CD14-positive monocyte (primary cell): ENCODE measurements at regions not wholly inside any gene's neighbourhood (a gene's known extent, or its start where the extent isn't known, plus 50 kb on each side); places are given as distances from the start of the nearest gene placed in this dataset.

Source experiments
- DNase-seq, 3 donors: peaks; one replicate each; pipeline ENCODE4 v3.0.0-alpha.2; 2011 to 2022
- H2AFZ ChIP-seq: 2 replicates; pipeline ENCODE4 v1.6.0; 2012; ENCODE audit warnings: mild to moderate bottlenecking, low read depth, low read length, inconsistent platforms; ENCODE audit not compliant: insufficient read depth, poor library complexity, severe bottlenecking
- H3K27ac ChIP-seq, 2 donors: 1 replicate in 1 of 2; 2 replicates in 1 of 2; pipeline ENCODE4 v1.5.1; 2012 to 2013; ENCODE audit warnings: low read length in 2 of 2, control low read depth in 1 of 2, inconsistent platforms in 1 of 2, low read depth in 1 of 2, mild to moderate bottlenecking in 1 of 2
- H3K27me3 ChIP-seq, 2 donors: one replicate each; pipeline versions ENCODE4 v1.6.0 to v1.6.1; 2011 to 2013; ENCODE audit warnings: low read length in 2 of 2; ENCODE audit not compliant: control insufficient read depth in 2 of 2, insufficient read depth in 2 of 2
- H3K36me3 ChIP-seq, 2 donors: replicated peaks in 1 of 2; 1 replicate in 1 of 2; 2 replicates in 1 of 2; pipeline versions ENCODE4 v1.5.1 to v1.6.1; 2012 to 2013; ENCODE audit warnings: low read length in 2 of 2, control low read depth in 1 of 2, inconsistent platforms in 1 of 2, mild to moderate bottlenecking in 1 of 2; ENCODE audit not compliant: insufficient read depth in 2 of 2, control insufficient read depth in 1 of 2
- H3K4me1 ChIP-seq, 2 donors: 1 replicate in 1 of 2; 2 replicates in 1 of 2; pipeline versions ENCODE4 v1.5.1 to v1.6.1; 2012 to 2013; ENCODE audit warnings: low read length in 2 of 2, control low read depth in 1 of 2, inconsistent platforms in 1 of 2, mild to moderate bottlenecking in 1 of 2, moderate library complexity in 1 of 2; ENCODE audit not compliant: insufficient read depth in 2 of 2, control insufficient read depth in 1 of 2
- H3K4me2 ChIP-seq: replicated peaks from 2 replicates; pipeline ENCODE3; 2012; ENCODE audit warnings: low read length, moderate library complexity, mild to moderate bottlenecking; ENCODE audit not compliant: poor library complexity, severe bottlenecking; ENCODE audit errors: extremely low read depth
- H3K4me3 ChIP-seq, 3 experiments: fragments of 200-600 bp in 1 of 3; sonication (generic) in 1 of 3; replicated peaks in 1 of 3; 1 replicate in 2 of 3; 2 replicates in 1 of 3; pipeline ENCODE4 v1.5.1; 2011 to 2013; ENCODE audit warnings: low read length in 3 of 3, mild to moderate bottlenecking in 3 of 3, control low read depth in 2 of 3, low read depth in 2 of 3, inconsistent platforms in 1 of 3, moderate library complexity in 1 of 3
- H3K79me2 ChIP-seq: 2 replicates; pipeline ENCODE4 v1.6.0; 2012; ENCODE audit warnings: mild to moderate bottlenecking, control low read depth, inconsistent platforms, low read length, moderate library complexity; ENCODE audit not compliant: insufficient read depth
- H3K9ac ChIP-seq: 2 replicates; pipeline ENCODE4 v1.6.0; 2017; ENCODE audit warnings: low read length, mild to moderate bottlenecking; ENCODE audit not compliant: insufficient read depth, poor library complexity, severe bottlenecking
- H3K9me3 ChIP-seq, 2 donors: replicated peaks in 1 of 2; 1 replicate in 1 of 2; 2 replicates in 1 of 2; pipeline versions ENCODE4 v1.5.1 to v1.6.1; 2012 to 2013; ENCODE audit warnings: low read length in 2 of 2, control low read depth in 1 of 2; ENCODE audit not compliant: control insufficient read depth in 1 of 2, insufficient read depth in 1 of 2
- H4K20me1 ChIP-seq: 2 replicates; pipeline ENCODE4 v1.6.0; 2012; ENCODE audit warnings: mild to moderate bottlenecking, low read length, control low read depth, moderate library complexity; ENCODE audit not compliant: insufficient read depth
- H3K27ac Mint-ChIP-seq, 7 donors: one replicate each; pipeline ENCODE4 v1.8.0; 2020; ENCODE audit warnings: mild to moderate bottlenecking in 7 of 7, mixed read lengths in 7 of 7, moderate library complexity in 6 of 7, inconsistent platforms in 2 of 7
- H3K27me3 Mint-ChIP-seq, 3 donors: one replicate each; pipeline ENCODE4 v1.8.0; 2021 to 2022; ENCODE audit warnings: low read depth in 3 of 3, mild to moderate bottlenecking in 3 of 3, mixed read lengths in 3 of 3, moderate library complexity in 3 of 3, inconsistent platforms in 1 of 3
- H3K36me3 Mint-ChIP-seq, 2 donors: one replicate each; pipeline ENCODE4 v1.8.0; 2020; ENCODE audit warnings: mixed read lengths in 2 of 2, inconsistent platforms in 1 of 2, mild to moderate bottlenecking in 1 of 2
- H3K4me1 Mint-ChIP-seq: one replicate; pipeline ENCODE4 v1.8.0; 2020; ENCODE audit warnings: mild to moderate bottlenecking, mixed read lengths
- H3K4me3 Mint-ChIP-seq, 2 donors: one replicate each; pipeline ENCODE4 v1.8.0; 2020; ENCODE audit warnings: mild to moderate bottlenecking in 2 of 2, mixed read lengths in 2 of 2, moderate library complexity in 1 of 2
- H3K9me3 Mint-ChIP-seq, 7 donors: one replicate each; pipeline ENCODE4 v1.8.0; 2020 to 2022; ENCODE audit warnings: mixed read lengths in 7 of 7, mild to moderate bottlenecking in 6 of 7, moderate library complexity in 6 of 7, inconsistent platforms in 2 of 7
- WGBS: methylation state at CpG from one replicate; pipeline ENCODE4 v1.1.5; 2013; ENCODE audit warnings: missing lambda C conversion rate; ENCODE audit not compliant: insufficient coverage; 5-methylcytosine and 5-hydroxymethylcytosine counted together
- intact Hi-C, 2 donors: fragments of 100-400 bp; cut with micrococcal nuclease; formaldehyde crosslinking; loops; one replicate each; pipeline versions ENCODE4 v1.15.0 to v1.15.1; 2023
- TF ChIP-seq, protein P1 (sequence below): fragments of 200-600 bp; IDR thresholded peaks from one replicate; pipeline ENCODE4 v1.8.0; 2022; ENCODE audit warnings: antibody characterized with exemption, mild to moderate bottlenecking

DNA sequence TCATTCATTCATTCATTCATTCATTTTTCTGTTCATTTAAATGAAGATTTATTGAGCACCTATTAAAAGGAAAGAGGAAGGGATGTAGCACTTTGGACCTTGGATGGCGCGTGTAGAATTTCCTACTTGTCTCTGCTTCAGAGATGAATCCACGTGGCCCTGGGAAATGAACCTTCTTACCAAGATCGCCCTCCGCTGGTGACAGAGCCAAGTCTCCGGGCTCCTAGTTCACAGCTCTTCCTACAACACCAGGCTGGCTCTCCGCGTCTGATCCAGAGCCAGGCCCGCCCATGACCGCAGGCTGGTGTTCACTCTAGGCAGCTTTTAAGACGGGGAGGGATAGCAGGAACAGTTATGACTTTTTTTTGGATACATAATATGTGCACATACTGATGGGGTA is 70.9 kb upstream of the PIWIL1 start:
- Histone ChIP-seq H3K36me3 (no peaks in the 10 kb centered on the region), H3K4me1 (no peaks in the 10 kb centered on the region), H3K9ac (no peak overlapping the region), H3K9me3 (no peaks in the 10 kb centered on the region), H3K79me2 (no peaks in the 10 kb centered on the region), H3K27me3 (no peaks in the 10 kb centered on the region), H2AFZ (no peak overlapping the region), H3K27ac (no peak overlapping the region), H3K4me2 (no peak overlapping the region), H4K20me1 (no peaks in the 10 kb centered on the region), H3K4me3 (no peak overlapping the region)
- DNase-seq: no peak
- Mint-ChIP-seq H3K36me3 (no peaks in the 10 kb centered on the region), H3K27me3 (peaks cover 0 to 5% (median 2%) of the 10 kb centered on the region in 3 donors), H3K4me3 (no peak overlapping the region), H3K27ac (no peak overlapping the region), H3K9me3 (peaks cover 0 to 3% (median 0%) of the 10 kb centered on the region in 7 donors), H3K4me1 (no peaks in the 10 kb centered on the region)
- WGBS: 40% methylated on average over 1 of the region's 11 CpGs
- TF ChIP-seq, protein P1, sequence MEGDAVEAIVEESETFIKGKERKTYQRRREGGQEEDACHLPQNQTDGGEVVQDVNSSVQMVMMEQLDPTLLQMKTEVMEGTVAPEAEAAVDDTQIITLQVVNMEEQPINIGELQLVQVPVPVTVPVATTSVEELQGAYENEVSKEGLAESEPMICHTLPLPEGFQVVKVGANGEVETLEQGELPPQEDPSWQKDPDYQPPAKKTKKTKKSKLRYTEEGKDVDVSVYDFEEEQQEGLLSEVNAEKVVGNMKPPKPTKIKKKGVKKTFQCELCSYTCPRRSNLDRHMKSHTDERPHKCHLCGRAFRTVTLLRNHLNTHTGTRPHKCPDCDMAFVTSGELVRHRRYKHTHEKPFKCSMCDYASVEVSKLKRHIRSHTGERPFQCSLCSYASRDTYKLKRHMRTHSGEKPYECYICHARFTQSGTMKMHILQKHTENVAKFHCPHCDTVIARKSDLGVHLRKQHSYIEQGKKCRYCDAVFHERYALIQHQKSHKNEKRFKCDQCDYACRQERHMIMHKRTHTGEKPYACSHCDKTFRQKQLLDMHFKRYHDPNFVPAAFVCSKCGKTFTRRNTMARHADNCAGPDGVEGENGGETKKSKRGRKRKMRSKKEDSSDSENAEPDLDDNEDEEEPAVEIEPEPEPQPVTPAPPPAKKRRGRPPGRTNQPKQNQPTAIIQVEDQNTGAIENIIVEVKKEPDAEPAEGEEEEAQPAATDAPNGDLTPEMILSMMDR: no peak
- intact Hi-C loops: no loop called here

DNA sequence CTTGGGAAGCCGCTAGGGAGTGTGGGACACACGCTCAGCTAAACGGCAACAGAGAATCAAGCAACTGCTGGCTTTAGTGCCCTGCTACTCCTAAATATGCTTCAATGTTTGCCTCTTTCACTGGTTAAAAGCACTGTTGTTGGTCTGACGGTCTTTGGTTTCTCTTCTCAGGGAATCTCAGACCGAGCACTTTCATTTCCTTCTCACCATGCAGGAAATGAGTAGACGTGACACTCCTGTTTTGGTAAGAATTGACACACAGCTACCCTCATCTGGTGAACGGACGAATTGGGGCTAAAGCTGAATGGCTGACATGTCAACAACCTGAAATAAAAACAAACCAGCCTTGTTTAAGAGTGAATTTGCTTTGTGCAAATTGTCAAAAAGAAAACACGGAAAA is 57.5 kb upstream of the PIWIL1 start:
- Histone ChIP-seq H2AFZ (no peak overlapping the region), H3K27me3 (no peaks in the 10 kb centered on the region), H3K27ac (no peak overlapping the region), H4K20me1 (no peaks in the 10 kb centered on the region), H3K4me3 (no peak overlapping the region), H3K4me2 (no peak overlapping the region), H3K9ac (no peak overlapping the region), H3K36me3 (no peaks in the 10 kb centered on the region), H3K4me1 (no peaks in the 10 kb centered on the region), H3K9me3 (peaks cover 3 to 8% of the 10 kb centered on the region in 2 donors), H3K79me2 (no peaks in the 10 kb centered on the region)
- Mint-ChIP-seq H3K27me3 (peaks cover 0 to 2% (median 1%) of the 10 kb centered on the region in 3 donors), H3K27ac (no peak overlapping the region), H3K4me3 (no peak overlapping the region), H3K9me3 (peaks cover 5 to 12% (median 9%) of the 10 kb centered on the region in 7 donors), H3K36me3 (no peaks in the 10 kb centered on the region), H3K4me1 (peaks cover 4% of the 10 kb centered on the region)
- TF ChIP-seq, protein P1: no peak
- no peak for DNase-seq
- 41% methylated on average over 5 of the region's 9 CpGs for WGBS
- intact Hi-C loops: no loop called here
